Osteocyte (in vitro differentiated cells): ENCODE measurements at regions not wholly inside any gene's neighbourhood (a gene's known extent, or its start where the extent isn't known, plus 50 kb on each side); places are given as distances from the start of the nearest gene placed in this dataset.

Experiments used
- DNase-seq: peaks from one replicate; pipeline ENCODE4 v3.0.0; 2021; ENCODE audit warnings: mixed read lengths; ENCODE audit not compliant: unreplicated experiment; ENCODE audit errors: extremely low spot score
- H3K27ac Mint-ChIP-seq: one replicate; pipeline ENCODE4 v1.8.0; 2021; ENCODE audit warnings: mild to moderate bottlenecking, mixed read lengths; ENCODE audit not compliant: unreplicated experiment
- H3K27me3 Mint-ChIP-seq: one replicate; pipeline ENCODE4 v1.8.0; 2021; ENCODE audit warnings: mixed read lengths; ENCODE audit not compliant: unreplicated experiment
- H3K36me3 Mint-ChIP-seq: one replicate; pipeline ENCODE4 v1.8.0; 2021; ENCODE audit warnings: mixed read lengths; ENCODE audit not compliant: unreplicated experiment
- H3K4me1 Mint-ChIP-seq: one replicate; pipeline ENCODE4 v1.8.0; 2021; ENCODE audit warnings: mixed read lengths; ENCODE audit not compliant: unreplicated experiment
- H3K4me3 Mint-ChIP-seq: one replicate; pipeline ENCODE4 v1.8.0; 2021; ENCODE audit warnings: mild to moderate bottlenecking, moderate library complexity, mixed read lengths; ENCODE audit not compliant: unreplicated experiment
- H3K9me3 Mint-ChIP-seq: one replicate; pipeline ENCODE4 v1.8.0; 2021; ENCODE audit warnings: mixed read lengths; ENCODE audit not compliant: unreplicated experiment
- TF ChIP-seq, protein P1 (sequence below): fragments of 200-600 bp; sonication (generic); IDR thresholded peaks from 2 replicates; pipeline ENCODE4 v1.5.0; 2021; ENCODE audit warnings: antibody characterized with exemption, mild to moderate bottlenecking, moderate library complexity

DNA sequence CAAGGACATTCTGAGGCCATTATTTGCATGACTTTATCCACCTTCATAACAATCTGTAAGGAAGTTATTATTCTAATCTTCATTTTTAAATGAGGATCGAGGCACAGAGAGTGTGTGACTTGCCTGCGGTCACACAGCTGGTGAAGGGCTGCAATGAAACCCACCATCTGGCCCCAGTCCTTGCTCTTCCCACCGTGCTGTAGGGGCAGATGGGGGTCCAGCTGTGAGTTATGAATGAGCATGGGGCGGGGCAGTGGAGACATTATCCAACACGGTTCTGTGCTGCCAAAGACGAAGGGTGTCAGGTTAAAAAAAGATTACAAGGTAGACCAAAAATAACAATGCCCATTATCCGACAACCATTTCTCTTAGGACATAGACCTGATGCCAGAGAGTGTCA is 417.5 kb upstream of the MGMT start:
- Mint-ChIP-seq H3K9me3 (peaks cover 13% of the 10 kb centered on the region), H3K4me1 (no peaks in the 10 kb centered on the region), H3K27ac (no peak overlapping the region), H3K36me3 (no peaks in the 10 kb centered on the region), H3K4me3 (no peak overlapping the region), H3K27me3 (no peaks in the 10 kb centered on the region)
- TF ChIP-seq, protein P1, sequence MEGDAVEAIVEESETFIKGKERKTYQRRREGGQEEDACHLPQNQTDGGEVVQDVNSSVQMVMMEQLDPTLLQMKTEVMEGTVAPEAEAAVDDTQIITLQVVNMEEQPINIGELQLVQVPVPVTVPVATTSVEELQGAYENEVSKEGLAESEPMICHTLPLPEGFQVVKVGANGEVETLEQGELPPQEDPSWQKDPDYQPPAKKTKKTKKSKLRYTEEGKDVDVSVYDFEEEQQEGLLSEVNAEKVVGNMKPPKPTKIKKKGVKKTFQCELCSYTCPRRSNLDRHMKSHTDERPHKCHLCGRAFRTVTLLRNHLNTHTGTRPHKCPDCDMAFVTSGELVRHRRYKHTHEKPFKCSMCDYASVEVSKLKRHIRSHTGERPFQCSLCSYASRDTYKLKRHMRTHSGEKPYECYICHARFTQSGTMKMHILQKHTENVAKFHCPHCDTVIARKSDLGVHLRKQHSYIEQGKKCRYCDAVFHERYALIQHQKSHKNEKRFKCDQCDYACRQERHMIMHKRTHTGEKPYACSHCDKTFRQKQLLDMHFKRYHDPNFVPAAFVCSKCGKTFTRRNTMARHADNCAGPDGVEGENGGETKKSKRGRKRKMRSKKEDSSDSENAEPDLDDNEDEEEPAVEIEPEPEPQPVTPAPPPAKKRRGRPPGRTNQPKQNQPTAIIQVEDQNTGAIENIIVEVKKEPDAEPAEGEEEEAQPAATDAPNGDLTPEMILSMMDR, result no peak
- DNase-seq, result no peak

DNA sequence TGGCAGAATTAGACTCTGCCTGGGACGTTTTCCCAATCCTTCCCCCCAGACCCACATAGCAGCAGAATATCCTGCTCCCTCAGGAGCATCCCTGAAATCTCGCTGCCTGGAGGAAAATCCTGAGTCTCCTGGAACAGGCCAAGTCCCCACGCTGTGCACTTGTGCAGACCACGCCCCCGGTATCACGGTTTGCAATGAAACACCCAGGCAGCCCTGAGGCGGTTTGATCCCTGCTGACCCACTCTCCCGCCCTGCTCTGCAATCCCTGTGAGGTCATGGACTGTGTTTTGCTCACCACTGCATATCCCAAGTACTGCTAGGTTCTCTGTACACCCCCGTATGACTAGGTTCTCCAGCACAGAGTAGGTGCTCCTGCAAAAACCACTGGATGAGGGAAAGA is 411.8 kb upstream of the MGMT start:
- no peak for DNase-seq
- H3K9me3 Mint-ChIP-seq, result peaks cover 13% of the 10 kb centered on the region
- H3K4me1 Mint-ChIP-seq, result no peaks in the 10 kb centered on the region
- TF ChIP-seq, protein P1, result no peak
- H3K4me3 Mint-ChIP-seq, result no peak overlapping the region
- H3K36me3 Mint-ChIP-seq, result no peaks in the 10 kb centered on the region
- no peak overlapping the region for H3K27ac Mint-ChIP-seq
- no peaks in the 10 kb centered on the region for H3K27me3 Mint-ChIP-seq

DNA sequence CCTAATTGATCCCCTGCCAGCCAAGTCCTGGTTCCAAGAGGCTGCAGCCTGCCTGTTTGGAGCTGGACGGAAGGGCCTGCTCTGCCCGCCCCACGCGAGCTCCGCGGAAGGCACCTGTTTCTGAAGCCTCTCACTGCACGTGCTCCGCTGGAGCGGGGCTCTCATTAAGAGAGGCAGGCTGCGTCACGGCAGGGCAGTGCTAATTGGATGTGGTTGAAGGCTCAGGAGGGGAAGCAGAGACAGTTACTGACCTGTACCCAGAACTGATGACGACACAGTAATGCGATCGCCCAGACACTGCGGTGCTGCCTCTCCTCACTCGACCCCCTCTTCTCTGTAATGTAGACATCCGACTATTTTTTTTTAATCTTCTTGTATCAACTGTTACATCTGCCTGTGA is 411.1 kb upstream of the MGMT start:
- H3K4me3 Mint-ChIP-seq, result no peak overlapping the region
- no peaks in the 10 kb centered on the region for H3K36me3 Mint-ChIP-seq
- no peaks in the 10 kb centered on the region for H3K4me1 Mint-ChIP-seq
- TF ChIP-seq, protein P1, result no peak
- no peak overlapping the region for H3K27ac Mint-ChIP-seq
- peaks cover 13% of the 10 kb centered on the region for H3K9me3 Mint-ChIP-seq
- no peaks in the 10 kb centered on the region for H3K27me3 Mint-ChIP-seq
- no peak for DNase-seq

DNA sequence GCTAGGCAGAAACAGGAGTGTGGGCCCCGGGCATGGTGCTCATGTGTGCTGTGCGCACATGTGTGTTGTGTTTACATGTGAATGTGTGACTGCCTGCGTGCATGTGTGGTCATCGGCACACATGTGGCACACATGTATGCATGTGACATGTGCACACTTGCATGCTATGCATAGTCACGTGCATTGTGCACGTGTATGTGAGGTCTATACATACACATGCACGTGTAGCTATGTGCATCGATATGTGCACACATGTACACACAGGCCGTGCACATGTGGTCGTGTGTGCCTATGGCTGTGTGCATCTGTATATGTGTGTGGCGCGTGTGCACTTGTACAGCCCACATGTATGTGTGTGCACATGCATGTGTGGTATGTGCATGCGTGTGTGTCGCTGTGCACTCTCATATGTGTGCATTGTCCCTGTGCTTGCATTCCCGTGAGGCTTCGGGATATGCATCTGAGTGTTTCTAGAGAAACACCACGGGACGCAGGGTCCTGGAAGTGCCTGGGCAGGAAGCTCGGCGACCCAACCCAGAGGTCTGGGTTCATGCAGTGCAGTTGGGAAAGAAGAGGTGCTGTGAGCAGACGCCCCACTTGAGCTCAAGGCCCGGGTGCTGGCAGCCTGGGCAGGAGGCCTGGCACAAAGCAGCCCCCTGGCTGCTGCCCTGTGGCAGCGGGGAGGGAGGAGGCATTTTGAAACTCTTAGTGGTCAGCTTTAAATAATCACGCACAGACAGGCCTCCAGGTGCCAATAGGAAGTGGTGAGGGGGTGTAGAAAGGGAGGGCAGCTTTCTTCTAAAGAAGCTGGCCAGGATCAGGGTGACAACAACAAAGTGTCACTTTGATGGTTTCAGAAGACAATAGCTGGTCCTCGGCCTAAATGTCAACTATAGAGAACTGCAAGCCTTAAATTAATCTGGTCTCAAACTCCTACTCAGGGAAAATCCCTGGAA is 410.0 kb upstream of the MGMT start:
- DNase-seq, result peak; percentile 79
- TF ChIP-seq, protein P1, result no peak
- Mint-ChIP-seq H3K4me3 (no peak overlapping the region), H3K36me3 (no peaks in the 10 kb centered on the region), H3K27me3 (no peaks in the 10 kb centered on the region), H3K4me1 (no peaks in the 10 kb centered on the region), H3K9me3 (peaks cover 7% of the 10 kb centered on the region), H3K27ac (no peak overlapping the region)

DNA sequence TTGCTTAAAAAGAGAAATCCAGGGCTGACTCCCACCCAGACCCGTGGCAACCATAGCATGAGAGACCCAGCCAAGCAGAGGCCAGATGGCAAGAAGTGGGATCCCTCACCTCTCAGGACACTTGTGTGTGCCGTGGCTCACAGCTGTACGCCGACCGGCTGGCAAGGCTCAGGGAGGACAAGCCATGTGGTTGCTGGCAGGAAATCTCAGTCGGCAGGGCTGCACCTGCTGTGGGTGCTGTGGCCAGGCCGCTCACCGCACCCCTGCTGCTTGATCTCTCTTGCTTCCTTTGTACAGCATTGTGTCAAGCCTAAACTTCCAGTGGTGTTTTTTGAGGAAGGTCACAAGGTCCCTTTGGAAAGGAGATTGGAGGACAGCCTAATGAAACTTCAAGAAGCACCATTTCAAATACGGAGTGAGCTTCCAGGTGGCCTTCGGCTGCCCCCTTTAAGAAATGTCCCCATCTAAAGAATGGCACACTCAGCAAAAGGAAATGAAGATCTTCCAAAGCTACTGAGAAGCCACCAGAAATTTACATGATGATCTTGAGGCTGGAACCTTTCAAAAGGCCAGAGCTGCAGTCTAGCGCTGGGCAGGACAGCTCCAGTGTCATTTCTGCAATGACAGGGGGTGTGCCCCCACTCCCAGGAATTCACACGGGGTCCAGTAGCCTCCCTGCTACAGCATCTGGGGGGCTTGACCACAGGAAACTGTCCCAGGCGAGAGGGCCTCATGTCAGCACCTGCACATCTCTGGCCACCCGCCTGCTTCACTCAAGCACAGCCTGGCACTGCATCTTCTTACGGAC is 409.0 kb upstream of the MGMT start:
- Mint-ChIP-seq H3K9me3 (no peaks in the 10 kb centered on the region), H3K27ac (no peak overlapping the region), H3K36me3 (no peaks in the 10 kb centered on the region), H3K27me3 (no peaks in the 10 kb centered on the region), H3K4me1 (no peaks in the 10 kb centered on the region), H3K4me3 (no peak overlapping the region)
- DNase-seq, result peak; percentile 73
- TF ChIP-seq, protein P1, result no peak
